SW480 (cell line): ENCODE measurements at regions not wholly inside any gene's neighbourhood (a gene's known extent, or its start where the extent isn't known, plus 50 kb on each side); places are given as distances from the start of the nearest gene placed in this dataset.

ENCODE experiments used
- DNase-seq: peaks from one replicate; pipeline ENCODE4 v3.0.0-alpha.2; 2016; ENCODE audit warnings: low spot score

DNA sequence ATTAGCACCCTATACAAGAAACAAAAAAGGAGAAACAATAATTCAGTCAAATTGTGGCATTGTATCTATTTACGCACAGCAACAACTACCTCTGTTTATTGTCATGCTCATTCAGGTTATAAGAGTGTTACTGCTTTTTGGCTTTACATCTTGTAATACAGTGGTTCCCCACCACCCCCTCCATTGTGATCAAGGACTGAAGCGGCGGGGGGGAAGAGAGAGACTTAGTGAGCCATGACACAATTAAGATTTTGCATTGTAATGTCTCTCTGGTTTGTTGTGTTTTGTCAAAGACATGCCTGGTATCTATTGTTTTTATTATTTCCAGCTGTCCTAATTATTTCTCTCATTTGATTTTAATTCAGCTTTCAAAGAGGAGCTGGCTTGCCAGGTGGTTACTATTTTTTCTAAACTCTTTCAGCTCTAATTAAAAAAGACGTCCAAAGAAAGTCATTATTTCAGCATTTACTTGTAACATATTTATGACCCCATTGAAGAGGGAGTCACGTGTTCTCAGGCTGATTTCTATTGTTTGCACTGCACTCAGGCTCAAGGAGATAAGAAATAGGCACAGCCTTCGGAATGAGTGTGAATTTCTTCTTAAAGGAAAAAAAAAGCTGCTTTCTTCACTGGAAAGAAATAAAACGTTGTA lies 234.4 kb upstream of the TBL1XR1 start:
- DNase-seq = no peak

DNA sequence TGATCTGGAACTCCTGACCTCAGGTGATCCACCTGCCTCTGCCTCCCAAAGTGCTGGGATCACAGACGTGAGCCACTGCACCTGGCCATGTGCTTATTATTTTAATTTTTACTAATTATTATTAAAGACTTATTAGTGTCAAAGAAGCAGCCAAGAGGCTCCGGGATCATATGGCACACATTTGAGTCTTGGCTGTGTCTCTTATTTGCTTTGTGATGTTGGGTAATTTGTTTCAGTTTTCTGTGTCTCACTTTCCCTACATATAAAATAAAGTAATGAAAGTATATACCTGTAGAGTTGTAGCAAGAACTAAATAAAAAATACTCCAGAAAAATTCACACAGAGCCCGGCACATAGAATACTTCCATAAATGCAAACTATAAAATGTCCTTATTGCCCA lies 238.0 kb upstream of the TBL1XR1 start:
- no peak for DNase-seq

DNA sequence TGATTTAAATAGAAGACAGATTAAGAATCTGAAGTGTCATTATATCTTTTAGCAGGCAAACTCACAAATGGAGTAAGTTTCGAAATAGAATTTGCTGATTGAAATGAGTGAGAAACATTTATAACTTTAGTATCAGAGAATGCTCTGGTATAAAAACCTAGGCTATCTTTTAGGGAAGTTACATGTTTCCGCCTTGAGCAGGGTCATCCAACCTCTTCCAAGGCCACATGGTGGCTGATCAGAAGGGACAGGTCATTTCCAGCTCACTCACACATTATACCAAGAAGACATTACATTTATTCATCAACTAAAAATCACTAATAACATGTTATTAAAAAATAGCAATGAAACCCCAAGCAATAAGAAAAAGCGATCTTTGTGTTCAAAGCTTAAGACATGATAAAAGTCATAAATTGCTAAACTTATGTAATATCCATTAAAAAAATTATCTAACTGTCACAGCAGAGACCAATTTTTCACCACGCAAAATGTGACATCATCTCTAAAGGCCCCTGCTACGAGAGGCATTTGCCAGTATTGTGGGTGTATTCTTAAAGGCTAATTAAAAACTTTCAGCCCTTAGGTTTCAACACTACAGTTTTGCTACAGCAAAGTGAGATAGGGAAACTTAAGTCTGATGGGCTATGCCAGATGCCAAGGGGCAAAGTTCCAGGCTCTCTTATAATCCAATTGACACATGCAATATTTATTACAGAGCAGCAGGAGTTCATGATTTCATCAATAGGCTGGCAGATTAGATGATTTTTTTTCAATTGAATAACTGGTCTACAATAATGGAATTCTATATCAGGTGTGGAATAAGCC lies 240.4 kb upstream of the TBL1XR1 start:
- no peak for DNase-seq

DNA sequence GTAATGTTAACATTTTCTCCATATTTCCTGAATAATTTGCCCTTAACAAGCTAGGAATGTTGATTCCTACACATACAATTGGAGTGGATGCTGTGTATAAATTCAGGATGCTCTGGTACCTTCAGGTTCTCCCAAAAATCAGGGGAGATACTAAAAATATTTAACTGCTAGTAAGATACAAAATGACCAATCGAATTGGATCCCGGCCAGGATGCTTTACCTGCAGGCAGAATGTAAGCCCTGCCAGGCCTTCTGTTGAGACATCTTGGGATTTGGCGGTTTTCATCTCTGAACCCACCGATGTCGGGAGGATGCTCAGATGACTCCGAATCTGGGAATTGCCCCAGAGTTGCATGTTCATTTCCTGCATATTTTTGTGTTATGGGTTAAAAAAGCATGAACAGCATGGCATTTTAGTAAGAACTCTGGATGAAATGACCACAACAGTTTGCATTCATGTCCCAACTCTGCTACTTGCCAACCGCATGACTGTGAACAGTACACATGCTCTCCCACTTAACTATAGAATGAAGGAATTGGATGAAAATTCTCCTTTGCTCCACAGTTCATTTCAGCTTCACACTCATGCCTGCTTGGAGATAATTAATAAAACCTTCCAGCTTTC lies 241.4 kb upstream of the TBL1XR1 start:
- no peak for DNase-seq

DNA sequence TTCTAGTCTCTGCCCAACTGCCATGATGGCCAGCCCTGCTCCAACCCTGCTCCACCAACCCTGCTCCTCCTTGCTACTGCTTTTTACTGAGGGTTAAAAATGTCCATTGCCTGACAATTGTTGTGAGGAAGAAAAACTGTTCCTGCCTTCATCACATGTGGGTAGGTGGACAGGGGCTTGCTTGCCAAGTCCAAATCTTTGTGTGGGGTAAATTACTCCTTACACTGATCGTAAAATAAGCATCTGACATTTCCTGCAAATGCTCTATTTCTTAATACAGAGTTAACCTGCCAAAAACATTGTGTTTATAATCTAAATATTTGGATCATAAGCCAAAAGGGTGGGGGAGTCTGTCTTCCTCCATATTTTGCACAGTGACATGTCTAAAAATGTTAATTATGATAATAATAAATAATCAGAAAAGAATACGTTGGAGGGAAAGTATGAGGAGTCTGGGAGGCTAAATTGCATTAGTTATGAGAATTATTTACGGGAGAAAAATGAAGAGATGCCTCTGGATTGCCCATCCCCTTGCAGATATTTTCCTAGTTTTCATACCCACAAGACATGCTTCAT lies 242.5 kb upstream of the TBL1XR1 start:
- DNase-seq = no peak

DNA sequence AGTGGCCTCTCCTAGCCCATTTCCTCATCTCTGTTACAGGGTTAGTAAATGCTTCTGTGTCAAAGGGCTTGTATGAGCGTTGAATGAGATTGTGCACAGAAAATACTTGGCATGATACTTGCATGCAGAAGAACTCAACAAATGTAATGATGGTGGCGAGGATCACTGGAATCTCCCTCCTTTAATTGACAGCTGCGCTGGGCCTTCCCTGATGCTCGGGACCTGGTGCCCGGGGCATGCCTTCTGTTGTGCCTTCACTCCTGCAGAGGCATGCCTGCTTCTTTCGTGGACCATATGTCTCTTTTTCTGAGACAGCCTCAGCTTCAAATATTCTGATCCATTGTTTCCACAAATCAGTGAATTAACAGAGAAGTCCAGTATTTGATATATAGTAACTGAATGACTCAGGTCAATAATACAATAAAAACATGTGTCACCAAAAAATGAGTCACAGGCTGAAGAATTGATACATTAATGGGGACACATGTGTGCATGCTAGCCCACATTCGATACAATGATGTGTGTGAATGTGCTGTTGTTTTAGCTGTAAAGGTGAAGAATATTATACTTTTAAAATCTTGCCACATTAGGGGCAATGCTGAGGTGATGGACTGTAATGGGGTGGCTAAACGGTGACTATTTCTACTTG lies 243.3 kb upstream of the TBL1XR1 start:
- DNase-seq = peak; percentile 15

DNA sequence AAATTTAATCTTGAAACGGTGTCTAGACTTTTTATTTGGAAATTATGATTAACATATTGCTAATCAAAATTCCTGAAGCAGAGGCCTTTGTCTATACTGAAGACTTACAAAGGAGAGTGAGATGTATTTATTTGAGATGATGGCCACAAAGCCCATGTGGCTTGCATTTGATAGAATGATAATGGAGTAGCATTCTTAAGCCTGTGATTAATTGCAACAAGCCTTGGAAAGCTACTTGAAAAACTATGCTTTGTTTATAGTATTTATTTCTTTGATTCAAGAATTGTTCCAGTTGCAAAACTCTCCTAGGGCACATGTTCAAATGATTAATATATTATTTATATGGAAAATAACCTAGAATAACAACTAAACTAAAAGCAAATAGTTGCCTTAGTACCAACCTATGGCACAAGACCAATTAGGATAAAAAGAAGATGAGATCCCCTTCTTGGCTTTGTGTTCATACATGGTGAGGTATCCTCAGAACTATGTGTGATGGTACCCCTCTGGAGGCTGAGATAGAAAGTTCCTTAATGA lies 244.1 kb upstream of the TBL1XR1 start:
- no peak for DNase-seq

DNA sequence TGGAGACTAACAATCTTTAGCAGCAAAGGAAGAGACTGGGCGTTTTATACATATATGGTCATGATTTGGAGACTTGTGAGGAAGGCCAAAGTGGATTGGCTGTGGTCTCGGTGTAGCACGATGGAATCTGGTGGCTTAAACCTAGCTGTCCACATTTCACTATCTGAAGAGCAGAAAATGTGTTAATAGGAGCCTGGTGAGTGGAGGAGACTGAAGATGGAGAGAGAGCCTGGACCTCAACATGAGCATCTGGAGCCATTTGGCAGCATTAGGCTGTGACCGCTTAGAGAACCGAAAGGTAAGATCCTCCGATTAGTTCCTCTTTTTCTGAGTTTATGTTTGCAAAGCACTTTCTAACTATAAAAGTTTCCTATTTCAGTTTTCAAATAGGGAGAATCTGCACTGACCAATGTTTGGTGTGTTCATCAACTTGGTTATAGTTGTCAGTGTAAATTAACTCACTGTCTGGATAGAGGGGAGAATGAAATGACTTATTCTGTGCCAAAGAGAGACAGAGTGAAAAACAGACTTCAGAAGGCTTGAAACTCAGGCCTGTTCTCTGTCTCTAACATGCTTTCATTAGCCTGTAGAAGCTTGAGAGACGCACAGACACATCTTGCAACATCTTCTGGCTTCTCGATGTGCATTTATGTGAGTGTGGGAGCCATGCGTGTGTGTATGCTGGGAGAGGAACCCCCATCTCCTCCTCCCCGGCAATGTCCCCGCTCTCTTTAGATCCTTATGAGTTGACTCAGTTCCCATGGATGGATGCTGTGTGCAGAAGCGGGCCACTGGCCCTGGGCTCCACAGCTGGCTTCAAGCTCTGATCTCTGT lies 244.7 kb upstream of the TBL1XR1 start:
- DNase-seq = no peak

DNA sequence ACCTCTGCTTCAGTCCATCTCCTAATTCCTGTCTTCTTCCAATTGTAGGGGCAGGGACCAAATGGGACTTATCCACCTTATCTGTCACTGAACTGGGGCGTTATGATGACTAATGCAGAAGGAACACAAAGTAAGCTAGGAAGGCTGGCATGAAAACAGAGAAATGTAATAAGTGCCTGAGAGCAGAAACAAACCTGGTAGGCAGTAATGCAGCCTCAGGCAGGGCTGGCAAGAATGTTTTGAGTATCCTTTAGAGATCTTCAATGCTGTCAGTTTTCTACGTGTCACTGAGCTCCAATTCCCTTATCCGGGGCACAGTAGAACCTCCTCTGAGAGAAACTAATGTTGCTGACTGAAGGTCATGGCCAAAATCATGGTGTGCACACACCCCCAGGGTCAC lies 246.2 kb upstream of the TBL1XR1 start:
- DNase-seq = peak; percentile 48

DNA sequence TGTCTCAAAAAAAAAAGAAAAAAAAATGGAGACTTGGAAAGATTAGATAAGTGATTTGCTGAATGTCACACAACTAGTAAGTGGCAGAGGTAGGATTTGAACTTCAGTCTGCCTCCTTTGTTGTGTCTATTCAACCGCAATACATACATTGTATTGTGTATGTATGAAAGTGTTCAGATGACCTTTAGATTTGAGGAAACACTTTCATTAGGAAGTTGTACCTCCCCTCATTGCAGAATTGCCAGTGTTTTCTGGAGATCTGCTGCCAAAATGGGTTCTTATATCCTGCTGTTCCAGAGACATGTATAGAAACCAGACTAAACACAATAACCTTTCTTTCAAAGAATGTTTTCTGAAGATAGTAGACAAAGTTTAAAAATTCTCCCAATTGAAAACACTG lies 247.4 kb upstream of the TBL1XR1 start:
- no peak for DNase-seq

DNA sequence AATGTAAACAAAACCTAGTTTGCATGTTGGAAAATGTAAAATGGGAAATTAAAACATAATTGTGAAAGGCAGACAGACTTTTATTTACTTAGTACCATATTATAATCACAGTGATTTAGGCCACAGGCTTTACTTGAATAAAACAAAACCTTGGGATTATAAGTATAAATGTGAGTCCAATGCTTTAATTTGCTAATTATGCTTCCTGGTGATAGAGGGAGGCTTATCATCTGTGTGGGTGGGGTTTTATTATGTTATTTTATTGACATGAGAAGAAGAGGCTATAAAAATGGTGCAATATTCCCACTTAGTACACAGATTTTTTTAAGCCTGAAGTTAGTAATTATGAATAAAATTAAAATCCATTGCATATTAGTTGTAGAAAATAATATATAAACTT lies 248.3 kb upstream of the TBL1XR1 start:
- no peak for DNase-seq

DNA sequence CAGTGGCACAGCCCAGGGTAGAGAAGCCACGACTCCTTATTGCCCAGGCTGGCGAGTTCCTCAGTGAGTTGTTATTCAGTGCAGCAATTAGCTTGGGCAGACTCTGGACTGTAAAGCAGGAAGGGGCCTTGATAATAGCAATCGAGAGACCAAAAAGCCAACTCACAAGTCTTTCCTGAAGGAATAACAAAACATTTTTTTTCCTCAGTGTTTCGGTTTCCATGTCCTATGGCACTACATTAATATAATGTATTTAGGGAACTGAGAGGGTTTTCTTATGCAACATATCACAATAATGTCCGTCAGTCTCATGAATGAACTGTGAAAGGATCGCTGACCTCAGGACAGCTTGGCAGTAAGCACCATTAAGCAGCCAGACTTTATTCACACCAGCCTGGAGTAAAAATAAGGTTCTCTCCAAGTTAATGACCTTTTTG lies 248.9 kb upstream of the TBL1XR1 start:
- DNase-seq = no peak

DNA sequence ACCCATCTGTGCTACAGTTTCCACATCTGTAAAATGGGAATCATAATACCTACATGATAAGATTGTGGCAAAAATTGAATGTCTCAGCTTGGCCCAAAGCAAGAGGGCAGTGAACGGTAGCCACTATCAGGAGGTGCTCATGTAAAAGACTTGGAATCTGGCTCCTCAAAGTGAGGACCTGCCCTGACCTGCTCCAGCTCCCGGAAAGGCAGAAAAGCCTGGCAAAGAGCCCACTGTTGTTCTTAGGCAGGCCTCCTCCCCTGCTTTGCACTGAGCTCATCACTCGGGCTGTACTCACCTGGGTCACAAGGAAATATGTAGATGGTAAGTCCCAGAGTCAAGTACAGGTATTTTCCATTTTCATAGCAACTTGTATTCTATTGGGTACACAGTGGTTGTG lies 250.7 kb upstream of the TBL1XR1 start:
- DNase-seq = no peak

DNA sequence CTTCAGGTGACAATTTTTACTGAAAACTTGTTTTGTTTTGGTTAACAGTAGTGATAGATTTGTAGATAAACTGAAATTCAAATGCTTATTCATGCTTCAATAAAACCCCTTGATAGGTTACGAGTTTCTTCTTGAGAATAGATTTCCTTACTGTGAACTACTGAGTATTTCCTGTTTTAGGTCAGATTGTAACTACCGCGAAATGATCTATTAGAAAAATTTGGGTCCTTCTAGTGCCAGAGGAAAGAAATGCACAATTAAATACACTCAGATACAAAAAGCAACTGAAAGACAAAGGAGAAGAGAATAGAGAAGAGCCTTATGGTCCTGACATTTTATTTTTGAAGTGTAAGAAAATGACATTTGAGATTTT lies 251.7 kb upstream of the TBL1XR1 start:
- DNase-seq = no peak

DNA sequence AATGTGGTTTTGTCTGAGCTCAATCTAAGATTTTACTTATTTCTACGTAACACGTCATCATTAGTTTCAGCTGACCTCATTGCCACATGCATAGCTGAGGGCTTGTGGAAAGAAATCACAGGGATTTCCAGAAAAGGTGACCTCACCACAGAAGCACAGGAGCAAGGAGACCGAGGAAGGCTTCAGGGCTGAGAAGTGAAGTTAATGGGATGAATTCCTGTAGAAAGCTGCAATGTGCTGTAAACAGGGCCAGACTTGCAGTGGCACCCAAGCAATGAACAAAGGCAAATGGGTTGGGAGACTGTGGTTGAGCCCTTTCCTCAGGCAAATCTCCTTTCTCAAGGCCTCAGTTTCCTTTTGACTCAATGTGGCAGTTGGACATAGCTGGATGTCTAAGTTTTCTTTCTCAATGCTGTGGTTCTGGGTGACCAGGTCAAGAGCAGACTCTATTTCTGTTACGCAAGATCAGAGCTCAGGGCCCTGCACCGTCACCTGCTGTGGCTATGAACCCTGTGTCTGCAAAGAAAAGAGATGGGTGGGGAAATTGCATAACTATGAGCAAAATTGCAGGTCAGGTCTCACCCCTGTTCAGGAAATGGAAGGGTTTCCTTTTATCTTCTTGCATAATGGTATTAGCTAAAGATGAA lies 252.2 kb upstream of the TBL1XR1 start:
- peak; percentile 36 for DNase-seq

DNA sequence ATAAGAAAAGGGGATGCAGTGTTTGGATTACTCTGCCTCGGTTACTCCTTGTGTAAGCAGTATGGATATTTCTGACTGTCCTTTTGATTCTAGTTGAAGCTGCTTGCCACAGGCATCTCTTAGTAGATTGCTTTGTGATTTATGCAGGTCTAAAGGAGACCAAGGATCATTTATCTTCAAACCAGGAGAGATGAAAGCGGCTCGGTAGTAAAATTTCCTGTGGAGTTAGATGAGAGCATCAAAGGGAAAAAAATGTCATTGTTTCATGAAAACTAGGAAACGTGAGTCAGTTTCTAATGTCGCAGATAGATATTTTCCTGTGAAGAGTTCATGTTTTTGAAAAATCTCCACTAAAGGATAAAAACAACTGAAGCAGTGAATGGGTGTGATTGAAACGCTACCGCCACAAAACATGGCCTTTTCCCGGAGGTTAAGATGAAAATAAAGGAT lies 254.0 kb upstream of the TBL1XR1 start:
- DNase-seq = peak; percentile 73

DNA sequence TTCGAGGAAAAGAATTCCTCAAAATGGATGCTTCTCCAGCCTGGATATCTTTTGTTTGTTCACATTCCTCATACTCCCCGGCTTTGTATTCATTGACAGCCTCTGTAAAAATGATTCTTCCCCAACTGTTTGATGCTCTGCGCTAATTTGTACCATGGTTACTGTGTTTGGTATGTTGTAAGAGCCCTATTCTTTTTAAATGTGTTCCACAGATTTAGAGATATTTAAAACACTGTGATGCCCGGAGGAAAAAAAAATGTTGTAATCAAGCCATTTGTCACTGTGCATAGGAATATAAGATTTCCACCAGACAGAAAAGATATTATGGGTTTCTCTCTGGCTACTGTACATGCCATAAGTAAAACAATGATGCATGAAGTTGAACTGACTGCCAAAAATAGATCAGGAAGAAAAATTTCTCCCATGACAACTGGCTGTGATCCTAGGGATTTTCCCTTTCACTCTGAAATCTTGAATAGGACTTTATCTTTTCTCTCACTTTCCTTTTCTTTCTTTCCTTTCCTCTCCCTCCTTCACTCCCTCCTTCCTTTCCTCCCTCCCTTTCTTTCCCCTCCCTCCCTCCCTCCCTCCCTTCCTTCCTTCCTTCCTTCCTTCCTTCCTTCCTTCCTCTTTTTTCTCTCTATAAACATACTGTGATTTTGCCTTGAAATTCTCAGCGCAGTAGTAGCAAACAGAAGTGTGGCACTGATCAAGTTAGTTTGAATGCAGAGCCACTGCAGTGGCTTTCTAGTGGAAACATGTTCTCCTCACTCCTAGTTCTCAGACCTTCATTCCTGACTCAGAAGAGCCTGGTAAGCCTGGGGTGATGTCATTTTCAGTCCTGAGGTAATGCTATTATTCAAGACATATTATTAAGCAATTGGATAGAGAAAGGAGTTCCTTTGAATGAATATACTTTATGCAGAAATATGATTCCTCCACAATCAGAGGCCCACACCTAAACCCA lies 254.9 kb upstream of the TBL1XR1 start:
- peak; percentile 46 for DNase-seq

DNA sequence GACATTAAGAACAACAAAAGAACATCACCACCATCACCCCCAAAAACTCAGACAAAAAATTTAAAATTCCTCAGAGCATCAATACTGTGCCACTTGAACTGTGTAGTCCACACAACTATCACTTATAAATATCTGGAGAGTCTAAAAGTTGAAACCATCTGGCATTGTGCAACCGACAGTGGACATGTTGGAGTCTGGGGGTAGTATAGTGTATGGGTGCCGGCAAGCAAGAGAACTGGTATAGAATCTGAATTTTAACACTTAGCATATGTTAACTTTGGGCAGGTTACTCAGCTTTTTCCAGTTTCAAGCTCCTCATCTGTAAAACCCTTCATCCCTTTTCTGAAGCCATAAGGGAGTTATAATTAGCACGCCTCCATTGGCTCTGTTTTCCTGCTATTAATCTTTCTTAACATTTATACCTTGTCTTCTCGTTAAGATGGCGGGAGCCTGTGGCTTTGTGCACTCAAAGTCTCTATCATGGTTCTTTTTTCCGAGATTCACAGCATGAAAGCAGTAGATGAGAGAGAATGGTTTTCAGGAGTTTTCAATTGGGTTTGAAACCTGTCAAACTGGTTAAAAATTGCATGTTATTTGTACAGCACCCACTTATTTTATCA lies 255.7 kb upstream of the TBL1XR1 start:
- no peak for DNase-seq

DNA sequence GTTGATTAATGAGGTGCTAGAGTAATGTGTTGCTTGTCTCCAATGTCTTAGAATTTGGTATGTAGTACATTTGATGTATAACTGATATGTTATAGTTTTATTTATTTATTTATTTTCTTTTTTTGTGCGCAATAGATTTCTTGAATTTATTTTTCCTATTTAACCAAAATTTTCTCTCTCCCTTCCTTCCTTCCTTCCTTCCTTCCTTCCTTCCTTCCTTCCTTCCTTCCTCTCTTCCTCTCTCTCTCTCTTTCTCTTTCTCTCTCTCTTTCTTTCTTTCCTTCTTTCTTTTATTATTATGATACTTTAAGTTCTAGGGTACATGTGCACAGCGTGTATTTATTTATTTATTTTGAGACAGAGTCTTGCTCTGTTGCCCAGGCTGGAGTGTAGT lies 256.2 kb upstream of the TBL1XR1 start:
- no peak for DNase-seq
